HG03565 (cell line): ENCODE measurements at regions not wholly inside any gene's neighbourhood (a gene's known extent, or its start where the extent isn't known, plus 50 kb on each side); places are given as distances from the start of the nearest gene placed in this dataset.
"Not testable (repeated sequence)": the region's sequence is repeated elsewhere in the genome, so short reads cannot be mapped to it uniquely, and the experiment has no call there.

Experiments used
- ATAC-seq: cut with Tn5 transposase; IDR thresholded peaks from one replicate; pipeline ENCODE4 v1.9.1; 2021; ENCODE audit warnings: mild to moderate bottlenecking, moderate library complexity; ENCODE audit not compliant: unreplicated experiment

DNA sequence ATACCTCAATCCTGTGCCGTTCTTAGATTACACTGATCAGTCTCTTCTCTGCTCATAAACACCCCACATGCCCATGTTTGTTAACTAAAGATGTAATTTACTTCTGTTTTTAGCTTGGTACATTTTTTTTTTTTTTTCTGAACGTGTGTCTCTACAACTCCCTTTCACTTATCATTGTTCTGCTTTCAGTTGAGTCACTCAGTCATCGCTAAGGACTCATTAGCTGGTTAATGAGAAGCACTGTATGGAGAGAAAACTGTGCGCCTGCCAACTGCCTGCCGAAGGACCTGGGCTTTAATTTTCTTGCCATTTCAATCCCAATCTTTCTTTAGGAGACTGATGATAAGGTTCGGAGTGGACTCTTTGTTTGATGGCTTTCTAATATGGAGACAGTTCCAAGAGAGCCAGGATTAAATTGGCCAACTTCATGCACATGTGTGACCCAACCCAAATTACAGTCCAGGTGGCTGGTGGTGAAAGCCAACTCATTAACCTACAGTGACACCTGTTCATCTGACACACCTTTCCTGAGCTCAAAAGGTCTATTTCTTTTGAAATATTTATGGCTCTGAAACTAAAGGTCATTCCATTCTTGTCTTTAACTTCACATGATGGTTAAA is 334.1 kb downstream of the BCKDHB start:
- no peak for ATAC-seq

- no peak for ATAC-seq
Observed at GRCh38 chr6:80439721-80440470, 333.4 kb downstream of the BCKDHB start.

DNA sequence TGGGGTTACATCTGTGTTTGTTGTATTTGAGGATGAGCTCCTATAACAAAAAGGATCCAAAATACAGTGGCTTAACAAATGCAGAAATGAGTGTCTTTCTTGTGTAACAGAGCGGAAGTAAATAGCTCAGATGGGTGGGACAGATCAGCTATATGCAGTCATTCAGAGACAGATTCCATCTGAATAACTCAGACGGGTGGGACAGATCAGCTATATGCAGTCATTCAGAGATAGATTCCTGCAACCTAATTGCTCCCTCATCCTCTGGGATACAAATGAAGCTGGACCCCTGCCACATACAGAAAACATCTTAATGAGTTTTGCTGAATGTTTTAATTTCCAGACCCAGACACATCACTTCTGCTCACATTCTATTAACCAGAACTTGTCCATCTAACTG is 332.3 kb downstream of the BCKDHB start:
- ATAC-seq = no peak

GRCh38 chr6:80437801-80438200 is 331.3 kb downstream of the BCKDHB start:
- no peak for ATAC-seq

DNA sequence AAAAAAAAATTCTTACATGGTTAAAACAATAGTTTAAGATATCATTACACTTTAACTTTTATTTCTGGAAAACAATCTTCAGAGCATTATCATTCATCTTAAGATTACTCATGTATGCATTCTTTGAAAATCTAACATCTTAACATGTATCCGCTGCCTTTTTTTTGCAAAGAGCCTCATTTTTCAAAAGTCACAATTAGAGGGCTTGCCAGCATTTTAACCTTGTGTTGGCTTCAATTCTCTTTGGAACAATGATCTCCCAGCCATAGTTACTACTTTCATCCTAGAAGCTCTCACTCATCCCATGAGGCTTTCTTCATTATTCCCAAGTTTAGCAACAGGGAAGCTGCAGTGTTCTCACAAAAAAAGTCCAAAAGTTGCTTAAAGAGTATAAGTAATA is 330.8 kb downstream of the BCKDHB start:
- no peak for ATAC-seq

- no peak for ATAC-seq
Observed at GRCh38 chr6:80436663-80437062, 330.2 kb downstream of the BCKDHB start.

GRCh38 chr6:80435457-80435856 is 329.0 kb downstream of the BCKDHB start:
- no peak for ATAC-seq

GRCh38 chr6:80434691-80435350 is 328.4 kb downstream of the BCKDHB start:
- ATAC-seq = no peak

DNA sequence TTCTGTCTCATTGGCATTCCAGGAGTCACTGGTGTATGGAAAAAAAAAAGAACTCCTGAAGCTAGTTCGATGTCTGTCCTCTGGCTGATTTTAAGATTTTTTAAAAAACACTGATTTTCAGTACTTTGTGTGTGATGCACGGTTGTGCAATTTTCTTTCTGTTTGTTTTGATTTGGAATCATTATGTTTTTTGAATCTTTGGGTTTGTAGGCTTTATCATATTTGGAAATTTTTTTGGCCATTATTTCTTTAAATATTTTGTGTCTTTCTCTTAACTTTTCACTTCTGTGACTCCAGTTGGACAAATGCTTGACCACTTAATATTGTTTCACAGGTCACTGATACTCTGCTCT is 327.2 kb downstream of the BCKDHB start:
- no peak for ATAC-seq

DNA sequence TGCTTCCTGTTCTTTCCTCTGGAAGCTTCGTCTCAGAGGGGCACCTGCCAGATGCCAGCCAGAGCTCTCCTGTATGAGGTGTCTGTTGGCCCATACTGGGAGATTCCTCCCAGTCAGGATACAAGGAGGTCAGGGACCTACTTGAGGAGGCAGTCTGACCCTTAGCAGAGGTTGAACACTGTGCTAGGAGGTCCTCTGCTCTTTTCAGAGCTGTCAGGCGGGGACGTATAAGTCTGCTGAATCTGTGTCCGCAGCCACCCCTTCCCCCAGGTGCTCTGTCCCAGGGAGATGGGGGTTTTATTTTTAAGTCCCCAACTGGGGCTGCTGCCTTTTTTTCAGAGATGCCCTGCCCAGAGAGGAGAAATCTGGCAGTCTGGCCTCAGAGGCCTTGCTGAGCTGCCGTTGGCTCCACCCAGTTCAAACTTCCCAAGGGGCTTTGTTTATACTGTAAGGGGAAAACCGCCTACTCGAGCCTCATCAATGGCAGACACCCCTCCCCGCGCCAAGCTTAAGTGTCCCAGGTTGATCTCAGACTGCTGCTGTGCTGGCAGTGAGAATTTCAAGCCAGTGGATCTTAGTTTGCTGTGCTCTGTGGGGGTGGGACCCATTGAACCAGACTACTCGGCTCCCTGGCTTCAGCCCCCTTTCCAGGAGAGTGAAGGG is 326.7 kb downstream of the BCKDHB start:
- ATAC-seq = no peak

- ATAC-seq = no peak
Observed at GRCh38 chr6:80425089-80425823, 318.8 kb downstream of the BCKDHB start.

DNA sequence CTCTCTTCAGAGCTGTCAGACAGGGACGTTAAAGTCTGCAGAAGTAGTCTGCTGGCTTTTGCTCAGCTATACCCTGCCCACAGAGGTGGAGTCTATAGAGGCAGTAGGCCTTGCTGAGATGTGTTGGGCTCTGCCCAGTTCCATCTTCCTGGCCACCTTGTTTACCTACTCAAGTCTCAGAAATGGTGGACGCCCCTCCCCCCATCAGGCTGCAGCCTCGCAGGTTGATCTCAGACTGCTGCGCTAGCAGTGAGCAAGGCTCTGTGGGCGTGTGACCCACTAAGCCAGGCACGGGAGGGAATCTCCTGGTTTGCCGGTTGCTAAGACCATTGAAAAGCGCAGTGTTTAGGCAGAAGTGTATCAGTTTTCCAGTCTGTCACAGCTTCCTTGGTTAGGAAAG is 305.0 kb downstream of the BCKDHB start:
- ATAC-seq = no peak

DNA sequence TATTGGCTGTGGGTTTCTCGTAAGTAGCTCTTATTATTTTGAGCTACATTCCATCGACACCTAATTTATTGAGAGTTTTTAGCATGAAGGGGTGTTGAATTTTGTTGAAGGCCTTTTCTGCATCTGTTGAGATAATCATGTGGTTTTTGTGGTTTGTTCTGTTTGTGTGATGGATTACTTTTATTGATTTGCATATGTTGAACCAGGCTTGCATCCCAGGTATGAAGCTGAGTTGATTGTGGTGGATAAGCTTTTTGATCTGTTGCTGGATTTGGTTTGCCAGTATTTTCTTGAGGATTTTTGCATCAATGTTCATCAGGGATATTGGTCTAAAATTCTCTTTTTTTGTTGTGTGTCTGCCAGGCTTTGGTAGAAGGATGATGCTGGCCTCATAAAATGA is 301.5 kb downstream of the BCKDHB start:
- ATAC-seq = not testable (repeated sequence)

DNA sequence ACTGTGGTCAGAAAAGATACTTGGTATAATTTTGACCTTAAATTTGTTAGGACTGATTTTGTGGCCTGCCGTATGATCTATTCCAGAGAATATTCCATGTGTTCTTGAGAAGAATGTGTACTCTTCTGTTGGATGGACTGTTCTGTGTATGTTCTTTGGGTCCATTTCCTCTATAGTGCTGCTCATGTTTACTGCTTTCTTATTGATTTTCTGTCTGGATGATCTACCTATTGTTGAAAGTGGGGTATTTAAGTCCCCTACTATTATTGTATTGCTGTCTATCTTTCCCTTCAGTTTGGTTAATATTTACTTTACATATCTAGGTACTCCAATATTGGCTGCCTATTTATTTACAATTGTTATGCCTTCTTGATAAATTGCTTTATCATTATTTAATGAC is 298.4 kb downstream of the BCKDHB start:
- ATAC-seq = no peak

DNA sequence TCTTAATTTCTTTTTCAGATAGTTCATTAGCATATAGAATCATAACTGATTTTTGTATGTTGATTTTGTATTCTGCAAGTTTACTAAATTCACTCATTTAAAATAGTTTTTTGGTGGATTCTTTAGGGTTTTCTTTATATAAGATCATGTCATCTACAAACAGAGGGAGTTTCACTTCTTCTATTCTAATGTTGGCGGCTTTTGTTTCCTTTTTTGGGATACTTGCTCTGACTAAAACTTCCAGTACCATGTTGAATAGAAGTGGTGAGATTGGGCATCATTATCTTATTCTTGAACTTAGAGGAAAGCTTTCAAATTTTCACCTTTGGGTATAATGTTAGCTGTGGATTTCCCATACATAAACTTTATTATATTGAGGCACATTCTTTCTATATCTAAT is 296.9 kb downstream of the BCKDHB start:
- ATAC-seq = no peak

- no peak for ATAC-seq
Observed at GRCh38 chr6:80402266-80402665, 295.8 kb downstream of the BCKDHB start.
